Panc1 (cell line): ENCODE measurements at regions not wholly inside any gene's neighbourhood (a gene's known extent, or its start where the extent isn't known, plus 50 kb on each side); places are given as distances from the start of the nearest gene placed in this dataset.

Source experiments
- ATAC-seq: fragments of 200-7000 bp; cut with Tn5 transposase; 2 replicates; pipeline ENCODE4 v1.9.1; 2020; ENCODE audit warnings: mild to moderate bottlenecking, moderate library complexity
- BruUV-seq: library from RNA; stranded (reverse); fragments of 400-500 nt; replicated peaks from 2 replicates; lab custom pipeline; 2021; lab: Mats Ljungman, UMichigan
- CTCF ChIA-PET: fragments of 300-600 bp; sonication (Branson Sonifier 250); formaldehyde crosslinking; loops from one replicate; lab custom pipeline; 2022; ENCODE audit warnings: antibody characterized with exemption; lab: Charles Lee
- POLR2A ChIA-PET: fragments of 300-600 bp; sonication (Branson Sonifier 250); formaldehyde crosslinking; loops from one replicate; lab custom pipeline; 2022; ENCODE audit warnings: antibody characterized with exemption; lab: Charles Lee
- DNase-seq: peaks from one replicate; pipeline ENCODE4 v3.0.0-alpha.2; 2010; ENCODE audit warnings: low read depth, low spot score
- H3K27ac ChIP-seq: 2 replicates; pipeline ENCODE4 v1.5.1; 2011; ENCODE audit warnings: mild to moderate bottlenecking, low read length, inconsistent platforms
- H3K27me3 ChIP-seq: fragments of 200-500 bp; sonication (Bioruptor generic); 2 replicates; pipeline ENCODE4 v1.6.0; 2014; ENCODE audit warnings: low read length, inconsistent platforms; ENCODE audit not compliant: control insufficient read depth, insufficient read depth
- H3K36me3 ChIP-seq: fragments of 200-500 bp; sonication (Bioruptor generic); 2 replicates; pipeline ENCODE4 v1.5.1; 2014; ENCODE audit warnings: inconsistent platforms, mild to moderate bottlenecking, low read length, moderate library complexity; ENCODE audit not compliant: control insufficient read depth, insufficient read depth
- H3K4me1 ChIP-seq: 2 replicates; pipeline ENCODE4 v1.5.1; 2011; ENCODE audit warnings: inconsistent platforms, mild to moderate bottlenecking, low read length, moderate library complexity; ENCODE audit not compliant: control insufficient read depth, insufficient read depth
- H3K4me3 ChIP-seq, 2 experiments: 2 replicates each; pipeline ENCODE4 v1.5.1; 2011 to 2012; ENCODE audit warnings: low read depth in 2 of 2, low read length in 2 of 2, mild to moderate bottlenecking in 2 of 2, inconsistent platforms in 1 of 2, moderate library complexity in 1 of 2
- H3K9me3 ChIP-seq: fragments of 200-500 bp; sonication (Bioruptor generic); 2 replicates; pipeline ENCODE4 v1.5.1; 2014; ENCODE audit warnings: low read depth, mild to moderate bottlenecking, inconsistent platforms, low read length, moderate library complexity; ENCODE audit not compliant: control insufficient read depth, insufficient read depth
- CTCF ChIP-seq: fragments of 450-650 bp; IDR thresholded peaks from 2 replicates; pipeline ENCODE4 v1.5.1; 2017; ENCODE audit warnings: mild to moderate bottlenecking
- POLR2AphosphoS5 ChIP-seq: IDR thresholded peaks from 2 replicates; pipeline ENCODE4 v1.6.1; 2012; ENCODE audit warnings: mild to moderate bottlenecking, low read depth, low read length, moderate library complexity
- SIN3A ChIP-seq: IDR thresholded peaks from 2 replicates; pipeline ENCODE4 v1.6.1; 2012; ENCODE audit warnings: low read depth, mild to moderate bottlenecking, low read length, moderate library complexity, borderline replicate concordance; ENCODE audit not compliant: insufficient read depth
- TCF7L2 ChIP-seq: IDR thresholded peaks from 2 replicates; pipeline ENCODE4 v1.6.1; 2011; ENCODE audit warnings: mild to moderate bottlenecking, low read depth, low read length, inconsistent platforms
- in situ Hi-C: cut with HindIII; loops from 2 replicates; pipeline ENCODE4 v1.10.0; 2016; ENCODE audit warnings: low sequenced_read_pairs, low pct_unique_long_range_greater_than_20kb
- intact Hi-C: fragments of 100-400 bp; cut with micrococcal nuclease; formaldehyde crosslinking; loops from one replicate; pipeline ENCODE4 v1.10.0; 2022; ENCODE audit not compliant: unreplicated experiment
- TF ChIP-seq, protein P1 (sequence below), 2 experiments: IDR thresholded peaks; 2 replicates each; pipeline ENCODE4 v1.6.1; 2011 to 2012; ENCODE audit warnings: low read depth in 2 of 2, control low read depth in 1 of 2, low read length in 1 of 2, mild to moderate bottlenecking in 1 of 2, moderate library complexity in 1 of 2; ENCODE audit not compliant: insufficient read depth in 1 of 2

- intact Hi-C loops, result no loop called here
- no peak for ATAC-seq
- no peak overlapping the region for H3K27ac ChIP-seq
- no TSS peak for BruUV-seq
- TF ChIP-seq, protein P1, sequence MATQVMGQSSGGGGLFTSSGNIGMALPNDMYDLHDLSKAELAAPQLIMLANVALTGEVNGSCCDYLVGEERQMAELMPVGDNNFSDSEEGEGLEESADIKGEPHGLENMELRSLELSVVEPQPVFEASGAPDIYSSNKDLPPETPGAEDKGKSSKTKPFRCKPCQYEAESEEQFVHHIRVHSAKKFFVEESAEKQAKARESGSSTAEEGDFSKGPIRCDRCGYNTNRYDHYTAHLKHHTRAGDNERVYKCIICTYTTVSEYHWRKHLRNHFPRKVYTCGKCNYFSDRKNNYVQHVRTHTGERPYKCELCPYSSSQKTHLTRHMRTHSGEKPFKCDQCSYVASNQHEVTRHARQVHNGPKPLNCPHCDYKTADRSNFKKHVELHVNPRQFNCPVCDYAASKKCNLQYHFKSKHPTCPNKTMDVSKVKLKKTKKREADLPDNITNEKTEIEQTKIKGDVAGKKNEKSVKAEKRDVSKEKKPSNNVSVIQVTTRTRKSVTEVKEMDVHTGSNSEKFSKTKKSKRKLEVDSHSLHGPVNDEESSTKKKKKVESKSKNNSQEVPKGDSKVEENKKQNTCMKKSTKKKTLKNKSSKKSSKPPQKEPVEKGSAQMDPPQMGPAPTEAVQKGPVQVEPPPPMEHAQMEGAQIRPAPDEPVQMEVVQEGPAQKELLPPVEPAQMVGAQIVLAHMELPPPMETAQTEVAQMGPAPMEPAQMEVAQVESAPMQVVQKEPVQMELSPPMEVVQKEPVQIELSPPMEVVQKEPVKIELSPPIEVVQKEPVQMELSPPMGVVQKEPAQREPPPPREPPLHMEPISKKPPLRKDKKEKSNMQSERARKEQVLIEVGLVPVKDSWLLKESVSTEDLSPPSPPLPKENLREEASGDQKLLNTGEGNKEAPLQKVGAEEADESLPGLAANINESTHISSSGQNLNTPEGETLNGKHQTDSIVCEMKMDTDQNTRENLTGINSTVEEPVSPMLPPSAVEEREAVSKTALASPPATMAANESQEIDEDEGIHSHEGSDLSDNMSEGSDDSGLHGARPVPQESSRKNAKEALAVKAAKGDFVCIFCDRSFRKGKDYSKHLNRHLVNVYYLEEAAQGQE (IDR thresholded peaks at IDR 0.05; ENCODE audit: insufficient read depth in 1 of 2, low read depth in 2 of 2, low read length in 1 of 2), result no peak
- TF ChIP-seq CTCF, result no peak
- TF ChIP-seq POLR2AphosphoS5, result no peak
- TF ChIP-seq SIN3A, result no peak
- TF ChIP-seq TCF7L2, result no peak
- DNase-seq, result no peak
- no peaks in the 10 kb centered on the region; the same call in none of the 2 replicates for H3K27me3 ChIP-seq
- ChIA-PET POLR2A (interaction anchor here (0.5 kb wide), 1 partner anchor 629 kb away, joined by 10 read pairs; no protein-coding TSS in a partner anchor), CTCF (no interaction called here)
- H3K4me1 ChIP-seq, result no peaks in the 10 kb centered on the region
- no peaks in the 10 kb centered on the region for H3K36me3 ChIP-seq
- H3K9me3 ChIP-seq, result no peaks in the 10 kb centered on the region
- H3K4me3 ChIP-seq, result no peak overlapping the region
- in situ Hi-C loops, result no loop called here
These were observed 195.5 kb upstream of the CTAGE1 start for GRCh38 chr18:22613058-22613690.

- no peaks in the 10 kb centered on the region for H3K4me1 ChIP-seq
- no peak for DNase-seq
- no peaks in the 10 kb centered on the region for H3K36me3 ChIP-seq
- no peak overlapping the region for H3K27ac ChIP-seq
- H3K27me3 ChIP-seq, result no peaks in the 10 kb centered on the region; the same call in none of the 2 replicates
- no peaks in the 10 kb centered on the region for H3K9me3 ChIP-seq
- no peak overlapping the region for H3K4me3 ChIP-seq
- no TSS peak for BruUV-seq
- ChIA-PET CTCF (no interaction called here), POLR2A (no interaction called here)
- TF ChIP-seq, protein P1 (IDR thresholded peaks at IDR 0.05; ENCODE audit: insufficient read depth in 1 of 2, low read depth in 2 of 2, low read length in 1 of 2), result no peak
- TF ChIP-seq TCF7L2 (no peak), SIN3A (no peak), POLR2AphosphoS5 (no peak), CTCF (no peak)
- in situ Hi-C loops, result no loop called here
- ATAC-seq, result no peak
- intact Hi-C loops, result no loop called here
These were observed 196.1 kb upstream of the CTAGE1 start for GRCh38 chr18:22613788-22614187.
